NCI-H82 (cell line): ENCODE measurements at regions not wholly inside any gene's neighbourhood (a gene's known extent, or its start where the extent isn't known, plus 50 kb on each side); places are given as distances from the start of the nearest gene placed in this dataset.

ENCODE experiments used
- DNase-seq: peaks from one replicate; lab custom pipeline; 2025; lab: John Stamatoyannopoulos, UW

DNA sequence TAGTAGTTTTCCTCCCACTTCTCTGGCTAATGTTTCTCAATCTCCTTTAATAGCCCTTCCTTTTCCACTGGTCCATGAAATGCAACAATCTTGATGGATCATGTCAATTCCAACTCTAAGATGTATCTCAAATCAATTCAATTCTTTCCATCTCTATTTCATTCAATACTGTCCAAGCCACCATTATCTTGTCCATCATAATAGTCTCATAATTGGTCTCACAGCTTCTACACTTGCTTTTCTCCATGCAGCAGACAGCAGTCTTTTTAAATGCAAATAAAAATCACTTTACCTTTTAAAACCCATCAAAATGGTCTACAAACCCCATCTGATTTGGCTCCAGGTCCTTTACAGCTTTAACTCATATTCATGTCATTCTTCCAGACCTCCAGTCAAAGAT is 226.6 kb downstream of the EPHA4 start:
- no peak for DNase-seq

DNA sequence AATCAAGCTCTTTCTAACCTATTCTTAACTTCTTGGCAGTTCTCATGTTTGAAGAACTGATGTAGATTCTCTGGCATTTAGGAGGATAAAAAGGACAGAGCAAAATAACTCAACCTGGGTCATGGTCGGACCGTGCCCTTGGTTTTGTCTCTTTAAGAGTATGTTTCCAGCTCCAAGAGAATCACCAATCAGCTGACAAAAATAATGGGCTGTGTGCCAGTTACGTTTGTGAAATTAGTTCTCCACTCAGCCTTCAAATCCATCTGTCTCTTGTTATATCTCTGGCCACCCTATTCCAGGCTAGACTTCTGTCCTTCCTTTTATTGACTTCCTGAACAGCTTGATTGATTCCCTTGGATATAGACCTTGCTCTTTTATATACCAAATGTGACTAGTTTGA is 225.7 kb downstream of the EPHA4 start:
- no peak for DNase-seq

DNA sequence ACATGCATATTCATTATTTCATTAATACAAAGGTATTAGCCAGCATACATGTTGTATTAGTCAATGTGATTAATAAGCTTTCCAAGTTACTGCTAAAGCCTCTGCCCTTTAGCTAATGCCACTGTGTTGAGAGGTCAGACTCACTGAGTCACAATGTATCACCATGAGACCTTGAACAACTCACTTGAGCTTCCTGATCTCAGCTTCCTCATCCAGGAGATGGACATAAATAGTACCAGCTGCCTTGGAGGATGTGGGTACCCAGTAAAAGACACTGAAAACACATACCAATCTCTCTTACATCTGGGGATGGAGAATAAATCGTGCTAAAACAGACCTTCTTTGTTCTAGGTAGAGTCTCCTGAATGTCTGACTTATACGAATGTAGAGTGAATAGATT is 224.6 kb downstream of the EPHA4 start:
- no peak for DNase-seq

DNA sequence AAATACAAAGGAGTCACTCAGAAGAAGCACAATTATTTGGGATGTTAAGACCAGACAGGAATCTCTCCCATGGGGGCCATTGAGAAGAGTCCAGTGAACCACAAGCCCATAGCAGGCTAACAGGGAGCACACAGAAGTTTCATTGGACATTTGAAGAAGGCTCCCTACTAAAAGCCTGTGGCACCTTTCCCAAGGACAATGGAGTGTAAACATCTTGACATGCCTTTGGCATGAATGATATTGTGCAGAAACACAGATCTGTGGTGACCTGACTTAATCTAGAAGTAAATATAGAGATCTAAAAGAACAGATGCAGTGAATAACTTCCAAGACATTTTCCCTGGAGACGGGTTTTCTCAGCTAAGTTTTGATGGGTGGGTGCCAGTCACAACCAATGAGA is 221.5 kb downstream of the EPHA4 start:
- DNase-seq: no peak

DNA sequence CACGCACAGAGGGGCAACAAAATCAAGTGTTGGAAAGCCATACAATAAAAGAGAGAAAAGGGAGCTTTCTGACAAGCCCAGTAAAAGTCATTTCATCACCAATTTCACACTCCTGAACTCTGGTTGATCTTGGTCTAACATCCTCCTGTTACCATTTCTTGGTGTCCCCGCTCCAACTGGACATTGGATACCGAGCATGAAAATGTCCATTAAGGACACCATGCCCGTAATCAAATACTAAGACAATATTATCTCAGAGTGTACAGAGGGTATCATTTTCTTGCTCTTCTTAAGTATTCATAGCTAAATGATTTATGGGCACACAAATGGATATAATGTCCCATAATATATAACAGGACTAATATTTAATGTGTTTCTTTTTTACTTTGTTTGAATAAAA is 218.9 kb downstream of the EPHA4 start:
- DNase-seq: no peak

DNA sequence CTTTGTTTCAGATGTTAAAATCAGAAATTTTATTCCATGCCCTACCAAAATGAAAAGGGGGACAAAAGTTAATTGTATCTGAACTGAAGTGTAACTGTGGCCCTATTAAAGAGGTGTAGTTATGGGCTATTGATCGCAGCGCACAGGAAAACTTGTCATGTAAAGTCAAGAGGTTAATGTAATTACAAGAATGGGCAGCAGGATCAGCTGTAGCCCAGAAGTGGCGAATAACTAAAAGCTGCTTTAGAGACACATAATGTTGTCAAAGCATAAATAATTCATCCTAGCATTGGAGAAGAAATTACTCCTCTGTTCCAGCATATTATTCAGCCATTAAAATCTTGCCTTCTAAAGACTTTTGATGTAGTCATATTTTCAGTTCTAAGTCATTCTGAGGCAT is 211.8 kb downstream of the EPHA4 start:
- no peak for DNase-seq

DNA sequence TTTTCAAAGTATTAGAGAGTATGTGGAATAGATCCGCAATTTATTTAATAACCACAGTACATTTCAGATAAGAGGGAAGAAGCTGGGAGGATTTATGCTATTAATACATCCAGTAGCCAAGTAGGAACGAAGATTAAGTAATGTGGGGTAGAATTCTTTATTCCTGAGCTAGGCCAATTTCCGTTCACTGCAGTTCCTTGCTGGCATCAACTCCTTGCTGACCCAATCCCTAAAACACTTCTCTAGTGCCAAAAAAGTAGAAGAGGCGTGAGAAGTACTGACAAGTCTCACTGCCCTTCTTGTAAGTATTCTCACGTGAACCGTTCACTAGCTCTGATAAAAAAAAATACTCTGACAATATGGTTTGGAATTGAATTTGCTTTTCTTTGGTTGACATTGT is 211.4 kb downstream of the EPHA4 start:
- DNase-seq: no peak

DNA sequence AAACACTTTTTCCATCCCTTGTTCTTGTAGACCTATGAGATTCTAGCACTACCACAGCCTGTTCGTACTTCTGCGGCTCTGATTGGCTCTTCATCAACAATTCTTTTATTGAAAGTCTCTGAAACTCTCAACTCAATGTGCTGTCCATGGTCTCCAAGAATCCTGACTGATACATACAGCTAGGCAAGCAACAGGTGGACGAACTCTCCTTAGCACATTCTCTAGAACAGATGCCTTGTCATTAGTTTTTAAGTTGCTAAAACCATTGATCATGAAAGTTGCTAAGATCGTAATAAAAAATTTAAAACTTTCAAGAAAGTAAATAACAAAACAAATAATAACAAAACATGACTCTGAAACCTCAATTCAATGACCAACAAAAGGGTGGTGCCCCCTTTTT is 210.5 kb downstream of the EPHA4 start:
- DNase-seq: no peak

DNA sequence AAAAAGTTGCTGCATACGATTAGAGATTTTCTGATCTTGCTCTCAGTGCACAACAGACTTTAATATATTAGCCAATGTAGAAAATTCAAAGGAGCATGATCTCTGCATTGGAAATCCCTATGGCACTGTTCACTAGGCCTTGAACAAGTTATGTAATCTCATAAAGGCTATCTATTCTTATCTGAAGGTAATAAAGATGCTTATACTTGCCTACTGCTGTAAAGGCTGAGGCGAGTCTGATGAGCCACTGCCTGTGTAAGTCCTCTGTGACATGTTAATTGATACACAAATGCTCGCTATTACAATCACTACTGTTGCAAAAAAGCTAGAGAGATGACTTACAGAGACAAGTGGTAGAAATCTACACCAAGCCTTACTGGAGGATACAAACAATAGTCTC is 207.4 kb downstream of the EPHA4 start:
- no peak for DNase-seq
